ENCODE measurements at regions not wholly inside any gene's neighbourhood (a gene's known extent, or its start where the extent isn't known, plus 50 kb on each side); places are given as distances from the start of the nearest gene placed in this dataset.

- no peak overlapping the region for H3K4me3 ChIP-seq (ENCODE audit: low read depth, low read length)
- no peak for TF ChIP-seq CTCF (IDR thresholded peaks at IDR 0.05; ENCODE audit: borderline replicate concordance, insufficient read depth, low read depth, low read length)
Observed at GRCh38 chr20:50354721-50355589, 155.2 kb upstream of the PTPN1 start.

GRCh38 chr20:50355590-50356524 lies 154.3 kb upstream of the PTPN1 start:
- H3K4me3 ChIP-seq (ENCODE audit: low read depth, low read length), result no peak overlapping the region
- no peak for TF ChIP-seq CTCF (IDR thresholded peaks at IDR 0.05; ENCODE audit: borderline replicate concordance, insufficient read depth, low read depth, low read length)

- no peak for TF ChIP-seq CTCF (IDR thresholded peaks at IDR 0.05; ENCODE audit: borderline replicate concordance, insufficient read depth, low read depth, low read length)
- H3K4me3 ChIP-seq (ENCODE audit: low read depth, low read length), result no peak overlapping the region
Observed at GRCh38 chr20:50356525-50356885, 153.7 kb upstream of the PTPN1 start.

- H3K4me3 ChIP-seq (ENCODE audit: low read depth, low read length), result no peak overlapping the region
- no peak for TF ChIP-seq CTCF (IDR thresholded peaks at IDR 0.05; ENCODE audit: borderline replicate concordance, insufficient read depth, low read depth, low read length)
Observed at GRCh38 chr20:50356962-50357782, 153.0 kb upstream of the PTPN1 start.

GRCh38 chr20:50357783-50358161 lies 152.4 kb upstream of the PTPN1 start:
- TF ChIP-seq CTCF (IDR thresholded peaks at IDR 0.05; ENCODE audit: borderline replicate concordance, insufficient read depth, low read depth, low read length), result no peak
- H3K4me3 ChIP-seq (ENCODE audit: low read depth, low read length), result no peak overlapping the region

- TF ChIP-seq CTCF (IDR thresholded peaks at IDR 0.05; ENCODE audit: borderline replicate concordance, insufficient read depth, low read depth, low read length), result no peak
- H3K4me3 ChIP-seq (ENCODE audit: low read depth, low read length), result no peak overlapping the region
Observed at GRCh38 chr20:50358166-50358565, 152.0 kb upstream of the PTPN1 start.

Measured in GM12875 (cell line).